NCI-H146 treated with DMSO at 0.1 percent for 48 hours (cell line): ENCODE measurements at regions not wholly inside any gene's neighbourhood (a gene's known extent, or its start where the extent isn't known, plus 50 kb on each side); places are given as distances from the start of the nearest gene placed in this dataset.
"Not testable (repeated sequence)": the region's sequence is repeated elsewhere in the genome, so short reads cannot be mapped to it uniquely, and the experiment has no call there.

Source experiments
- DNase-seq: peaks from one replicate; lab custom pipeline; 2025; ENCODE audit not compliant: unreplicated experiment; lab: John Stamatoyannopoulos, UW

GRCh38 chrX:137878401-137878800, 312.5 kb downstream of the ZIC3 start:
- no peak for DNase-seq

- no peak for DNase-seq
These were observed 317.0 kb downstream of the ZIC3 start for GRCh38 chrX:137882960-137883359.

DNA sequence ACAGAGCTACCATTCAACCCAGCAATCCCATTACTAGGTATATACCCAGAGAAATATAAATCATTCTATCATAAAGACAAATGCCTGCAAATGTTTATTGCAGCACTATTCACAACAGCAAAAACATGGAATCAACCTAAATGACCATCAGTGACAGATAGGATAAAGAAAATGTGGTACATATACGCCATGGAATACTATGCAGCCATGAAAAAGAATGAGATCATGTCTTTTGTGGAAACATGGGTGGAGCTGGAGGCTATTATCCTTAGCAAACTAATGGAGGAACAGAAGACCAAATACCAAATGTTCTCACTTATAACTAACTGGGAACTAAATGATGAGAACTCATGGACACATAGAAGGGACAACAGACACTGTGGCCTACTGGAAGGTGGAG, 318.9 kb downstream of the ZIC3 start:
- DNase-seq, result not testable (repeated sequence)

GRCh38 chrX:137891431-137891830, 325.5 kb downstream of the ZIC3 start:
- DNase-seq, result no peak

GRCh38 chrX:137896123-137896522, 330.2 kb downstream of the ZIC3 start:
- DNase-seq, result no peak

DNA sequence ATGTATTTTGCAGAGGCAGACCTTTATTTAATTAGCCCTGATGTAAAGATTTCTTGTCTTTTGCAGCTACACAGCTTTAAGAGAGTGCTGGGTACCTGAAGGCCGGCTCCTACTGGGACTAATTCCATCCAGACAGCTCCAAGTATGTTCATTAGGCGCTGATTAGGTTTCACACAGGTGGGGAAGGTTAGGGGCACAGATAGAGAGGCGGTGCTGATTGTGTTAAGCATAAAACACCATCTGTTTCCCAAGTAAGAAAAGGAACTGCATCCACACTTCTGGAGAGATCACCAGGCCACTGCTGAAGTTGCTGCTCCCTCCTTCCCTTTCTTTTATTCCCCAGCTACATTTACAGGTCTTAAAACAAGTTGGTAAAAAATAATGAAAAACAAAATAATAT, 349.5 kb downstream of the ZIC3 start:
- DNase-seq, result peak; percentile 27

- DNase-seq, result peak; percentile 90
These were observed 350.3 kb downstream of the ZIC3 start for GRCh38 chrX:137916090-137916746.

GRCh38 chrX:137926090-137926489, 360.2 kb downstream of the ZIC3 start:
- DNase-seq, result peak; percentile 43

GRCh38 chrX:137929951-137930350, 364.0 kb downstream of the ZIC3 start:
- no peak for DNase-seq

- DNase-seq, result peak; percentile 17
These were observed 364.6 kb downstream of the ZIC3 start for GRCh38 chrX:137930533-137930932.

DNA sequence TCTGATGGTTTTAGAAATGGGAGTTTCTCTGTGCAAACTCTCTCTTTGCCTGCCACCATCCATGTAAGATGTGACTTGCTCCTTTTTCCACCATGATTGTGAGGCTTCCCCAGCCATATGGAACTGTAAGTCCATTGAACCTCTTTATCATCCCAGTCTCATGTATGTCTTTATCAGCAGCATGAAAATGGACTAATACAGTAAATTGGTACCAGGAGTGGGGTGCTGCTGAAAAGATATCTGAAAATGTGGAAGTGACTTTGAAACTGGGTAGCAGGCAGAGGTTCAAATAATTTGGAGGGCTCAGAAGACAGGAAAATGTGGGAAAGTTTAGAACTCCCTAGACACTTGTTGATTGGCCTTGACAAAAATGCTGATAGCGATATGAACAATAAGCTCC, 368.3 kb downstream of the ZIC3 start:
- not testable (repeated sequence) for DNase-seq

GRCh38 chrX:137934887-137935286, 369.0 kb downstream of the ZIC3 start:
- not testable (repeated sequence) for DNase-seq

DNA sequence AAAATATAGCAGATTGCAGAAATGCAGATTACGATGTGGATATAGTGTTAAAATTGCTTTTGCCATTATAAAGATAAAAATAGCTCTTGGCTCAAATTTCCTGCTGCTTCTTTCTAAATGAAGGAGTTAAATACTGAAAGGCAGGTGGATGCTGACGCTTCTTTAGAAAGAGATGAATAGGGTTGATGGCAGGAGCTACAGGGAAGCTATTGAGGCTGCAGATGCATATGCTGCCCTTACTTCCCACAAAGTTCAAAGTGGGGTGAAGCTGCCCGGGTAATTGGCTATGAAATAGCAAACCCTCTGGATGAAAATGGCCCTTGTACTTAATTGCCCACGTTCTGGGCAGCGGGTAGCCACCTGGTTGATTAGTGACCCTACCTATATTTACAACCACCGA, 379.5 kb downstream of the ZIC3 start:
- DNase-seq, result peak; percentile 83

DNA sequence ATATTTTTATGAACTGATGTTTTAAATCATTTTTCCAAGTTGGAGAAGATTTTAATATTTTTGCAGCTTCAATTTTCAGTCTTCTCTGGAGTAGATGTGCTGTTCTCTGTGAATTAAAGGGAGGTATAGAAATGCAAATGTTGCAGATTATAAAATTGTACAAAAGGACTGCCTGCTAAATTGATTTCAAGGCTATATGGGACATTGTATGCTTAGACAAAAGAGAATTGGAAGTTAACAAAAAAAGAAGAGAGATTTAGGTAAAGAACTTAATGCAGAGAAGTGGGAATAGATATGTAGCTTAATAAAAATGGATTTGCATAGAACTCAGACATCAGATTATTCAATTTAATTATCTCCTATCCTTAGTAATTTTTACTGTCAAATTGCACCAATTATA, 403.3 kb downstream of the ZIC3 start:
- no peak for DNase-seq

GRCh38 chrX:137982472-137983172, 416.7 kb downstream of the ZIC3 start:
- DNase-seq, result peak; percentile 27

DNA sequence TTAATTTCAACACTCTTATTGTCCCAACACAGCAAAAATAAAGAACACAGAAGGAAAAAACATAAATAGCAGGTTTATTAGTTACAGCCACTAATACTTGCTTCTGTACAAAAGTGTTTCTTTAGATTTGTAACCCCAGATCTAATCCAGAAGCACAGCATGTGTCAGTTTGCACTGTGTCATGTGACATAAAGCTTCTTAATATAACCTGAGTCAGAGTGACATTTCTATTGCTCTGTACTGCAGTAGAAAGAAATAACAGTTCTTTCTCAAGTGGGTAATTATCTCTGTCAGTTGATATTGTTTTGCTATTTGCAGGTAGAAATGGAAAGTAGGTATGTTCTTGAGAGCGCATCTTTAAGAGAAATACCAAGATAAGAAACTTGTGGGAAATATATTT, 422.5 kb downstream of the ZIC3 start:
- DNase-seq, result peak; percentile 23

DNA sequence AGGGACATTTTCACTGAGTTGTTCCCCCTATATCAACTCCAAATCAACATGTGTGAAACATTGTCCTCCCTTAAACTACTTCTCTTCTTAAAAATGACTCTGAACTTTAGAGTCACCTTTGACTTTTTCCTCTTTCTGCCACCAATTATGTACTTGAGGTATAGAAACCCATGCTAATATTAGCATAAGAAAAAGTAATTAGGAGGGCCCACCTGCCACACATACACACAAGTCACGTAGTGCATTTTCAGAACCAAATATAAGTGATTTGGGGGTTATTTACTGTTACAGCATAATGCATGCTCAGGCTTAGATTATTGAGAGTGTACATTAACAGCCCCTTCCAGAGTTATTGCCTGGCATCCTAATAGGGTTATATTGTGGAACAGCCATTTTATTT, 432.7 kb downstream of the ZIC3 start:
- peak; percentile 11 for DNase-seq

DNA sequence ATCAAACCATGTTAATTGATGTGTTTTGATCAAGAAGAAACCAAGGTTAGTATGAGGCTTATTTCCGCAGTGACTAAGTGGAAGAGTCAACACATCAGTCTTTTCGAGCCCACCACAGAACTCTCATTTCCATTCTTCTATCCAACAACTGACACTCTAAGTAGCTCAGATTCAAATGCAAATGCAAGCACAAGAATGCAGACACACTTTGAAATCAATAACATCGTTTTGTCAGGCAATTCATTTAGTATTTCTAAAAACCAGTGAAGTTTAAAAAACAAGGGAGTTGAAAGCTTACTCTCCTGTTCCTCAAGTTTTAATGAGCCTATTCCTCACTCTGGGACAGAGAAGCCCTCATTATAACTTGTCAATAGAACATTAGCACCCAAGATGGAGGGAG, 433.1 kb downstream of the ZIC3 start:
- no peak for DNase-seq

DNA sequence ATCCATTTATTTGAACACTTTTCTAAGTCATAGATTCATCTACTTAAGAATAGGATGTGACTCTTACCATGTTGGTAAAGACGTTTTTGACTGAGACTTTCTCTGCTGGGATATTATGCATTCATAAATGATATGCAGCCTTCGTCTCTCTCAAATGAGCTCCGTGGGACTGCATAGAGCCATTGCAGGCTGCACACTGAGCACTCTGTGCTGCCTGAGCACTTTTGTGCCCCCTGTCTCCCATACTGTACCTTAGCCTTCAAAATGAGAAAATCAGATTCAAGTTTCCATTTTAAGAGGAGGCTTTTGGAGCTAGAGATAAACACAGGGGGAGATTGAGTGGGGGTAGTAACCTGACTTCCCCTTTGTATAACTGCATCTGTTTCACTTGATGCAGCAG, 433.6 kb downstream of the ZIC3 start:
- peak; percentile 22 for DNase-seq

DNA sequence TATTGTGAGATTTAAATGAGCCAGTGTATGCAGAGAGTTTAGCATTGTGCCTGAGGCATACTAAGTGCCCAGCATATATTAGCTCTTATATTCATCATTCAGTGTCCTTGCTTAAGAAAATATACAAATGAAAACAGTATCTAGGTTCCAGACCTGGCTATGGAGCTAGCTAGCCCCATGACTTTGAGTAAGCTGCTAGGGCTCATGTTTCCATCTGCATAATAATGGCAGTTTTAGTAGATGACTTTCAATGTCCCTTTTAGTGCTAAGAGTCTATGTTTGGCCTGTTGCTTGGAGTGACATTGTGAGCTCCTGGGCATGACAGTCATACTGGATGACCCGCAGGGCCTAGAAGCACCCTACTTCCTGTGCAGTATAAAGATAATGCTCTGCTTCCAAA, 435.3 kb downstream of the ZIC3 start:
- peak; percentile 50 for DNase-seq

DNA sequence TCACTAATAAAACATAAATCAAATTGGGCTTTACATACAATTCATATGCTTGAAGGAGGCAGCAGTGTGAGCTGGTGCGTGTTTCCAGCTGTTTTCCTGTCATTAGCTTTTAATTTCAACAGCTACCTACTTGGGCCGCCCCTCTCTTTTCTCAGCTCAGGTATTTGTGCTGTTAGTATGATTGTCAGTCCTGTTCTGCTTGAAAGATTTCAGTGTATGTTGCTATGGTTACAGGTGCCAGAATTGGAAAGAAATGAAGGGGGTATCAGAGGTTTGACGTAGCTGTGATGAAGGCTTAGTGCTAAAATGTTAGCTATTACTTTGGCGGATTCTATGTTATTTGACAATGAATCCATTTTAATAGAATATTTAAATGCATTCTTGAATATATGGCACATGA, 440.3 kb downstream of the ZIC3 start:
- peak; percentile 39 for DNase-seq

DNA sequence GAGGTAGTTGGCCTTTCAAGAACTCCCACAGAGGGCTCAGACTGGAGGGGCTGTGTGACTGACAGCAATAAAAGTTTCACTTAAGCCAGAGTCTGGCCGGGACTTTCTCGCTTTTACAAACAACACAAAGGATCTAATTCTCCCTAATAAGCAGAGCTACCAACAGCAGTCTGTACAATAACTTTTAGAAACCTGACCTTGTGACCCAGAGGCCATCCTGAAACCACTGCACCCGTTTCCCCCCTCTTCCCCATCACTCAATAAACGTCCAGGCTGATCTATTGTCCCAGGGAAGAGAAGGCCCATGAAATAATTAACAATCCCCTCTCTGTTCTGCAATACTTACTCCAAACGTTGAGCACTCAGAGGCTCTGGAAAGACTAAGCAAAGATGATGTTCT, 442.4 kb downstream of the ZIC3 start:
- no peak for DNase-seq

DNA sequence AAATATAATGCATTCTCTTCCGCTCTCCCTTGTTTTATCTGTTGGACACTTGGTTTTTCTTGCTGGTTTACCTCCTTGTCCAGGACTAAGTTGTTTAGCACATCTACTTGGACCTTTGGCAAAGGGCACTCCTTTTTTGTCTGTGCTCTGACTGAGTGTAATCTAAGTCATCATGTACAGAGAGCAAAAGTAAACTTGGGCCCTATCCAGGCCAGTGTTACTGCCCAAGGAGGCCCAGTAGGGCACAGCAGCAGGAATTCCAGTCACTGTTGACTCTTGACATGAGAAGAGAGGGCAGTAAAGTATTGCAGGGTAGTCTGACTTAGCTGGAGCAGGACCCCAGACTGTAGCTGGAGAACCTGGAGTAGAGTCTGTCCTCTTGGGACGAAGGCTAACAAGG, 445.5 kb downstream of the ZIC3 start:
- DNase-seq, result no peak
